ENCODE measurements at regions not wholly inside any gene's neighbourhood (a gene's known extent, or its start where the extent isn't known, plus 50 kb on each side); places are given as distances from the start of the nearest gene placed in this dataset.

- TF ChIP-seq CTCF (IDR thresholded peaks at IDR 0.05) (no peak), EZH2 (IDR thresholded peaks at IDR 0.05; ENCODE audit: borderline replicate concordance, insufficient read depth, low read depth, low read length, poor library complexity, severe bottlenecking) (no peak)
These were observed 225.9 kb upstream of the XYLT1 start for GRCh38 chr16:17696616-17697015.

All from B cell (primary cell).